SU-DHL-6 (cell line): ENCODE measurements at regions not wholly inside any gene's neighbourhood (a gene's known extent, or its start where the extent isn't known, plus 50 kb on each side); places are given as distances from the start of the nearest gene placed in this dataset.

ENCODE experiments used
- H2AFZ ChIP-seq: fragments of 200-600 bp; sonication (generic); 2 replicates; pipeline ENCODE4 v1.6.1; 2014; ENCODE audit warnings: low read depth, mild to moderate bottlenecking, moderate library complexity, mixed read lengths, antibody characterized with exemption, low read length; ENCODE audit not compliant: severe bottlenecking
- H3F3A ChIP-seq: fragments of 200-600 bp; shearing (Covaris generic); 2 replicates; pipeline ENCODE4 v1.6.0; 2016; ENCODE audit warnings: antibody characterized with exemption, mild to moderate bottlenecking; ENCODE audit not compliant: insufficient read depth
- H3K27ac ChIP-seq: fragments of 200-600 bp; sonication (generic); 2 replicates; pipeline ENCODE4 v1.5.1; 2016; ENCODE audit warnings: low read depth, mild to moderate bottlenecking, low read length, moderate library complexity, mixed read lengths
- H3K27me3 ChIP-seq: fragments of 200-600 bp; sonication (generic), shearing (Covaris generic); 2 replicates; pipeline ENCODE4 v1.6.0; 2014; ENCODE audit warnings: mild to moderate bottlenecking, low read length
- H3K36me3 ChIP-seq: fragments of 200-600 bp; sonication (generic); 2 replicates; pipeline ENCODE4 v1.6.1; 2014; ENCODE audit warnings: mild to moderate bottlenecking, low read length, mixed read lengths
- H3K4me2 ChIP-seq: fragments of 300-600, 200-600 bp; shearing (Covaris generic), sonication (generic); 2 replicates; pipeline ENCODE4 v1.6.0; 2014; ENCODE audit warnings: low read length, low read depth, mild to moderate bottlenecking; ENCODE audit not compliant: poor library complexity, severe bottlenecking
- H3K4me3 ChIP-seq: fragments of 200-600 bp; sonication (generic); 2 replicates; pipeline ENCODE4 v1.5.1; 2014; ENCODE audit warnings: antibody characterized with exemption, low read length, mild to moderate bottlenecking, mixed read lengths; ENCODE audit not compliant: insufficient read depth, poor library complexity, severe bottlenecking
- H3K79me2 ChIP-seq: fragments of 200-600 bp; sonication (generic); 2 replicates; pipeline ENCODE4 v1.6.1; 2014; ENCODE audit warnings: mild to moderate bottlenecking, low read length, moderate library complexity; ENCODE audit not compliant: insufficient read depth
- H3K9ac ChIP-seq: fragments of 200-600 bp; sonication (generic); 2 replicates; pipeline ENCODE4 v1.7.0; 2014; ENCODE audit warnings: mild to moderate bottlenecking, low read length
- H3K9me2 ChIP-seq: fragments of 200-600 bp; sonication (generic); replicated peaks from 2 replicates; pipeline ENCODE4 v1.6.1; 2014; ENCODE audit warnings: low read length; ENCODE audit not compliant: insufficient read depth
- H3K9me3 ChIP-seq: fragments of 200-600 bp; sonication (generic); 2 replicates; pipeline ENCODE4 v1.6.1; 2014; ENCODE audit warnings: low read length, mixed read lengths; ENCODE audit not compliant: insufficient read depth
- H4K20me1 ChIP-seq: fragments of 200-600 bp; sonication (generic); 2 replicates; pipeline ENCODE4 v1.6.1; 2014; ENCODE audit warnings: low read depth, mild to moderate bottlenecking, antibody characterized with exemption, low read length, moderate library complexity, mixed read lengths
- EZH2phosphoT487 ChIP-seq: fragments of 200-600 bp; sonication (generic), shearing (Covaris generic); conservative IDR thresholded peaks from 2 replicates; pipeline ENCODE4 v1.6.1; 2018; ENCODE audit warnings: mild to moderate bottlenecking, antibody characterized with exemption, low read length, moderate library complexity, mixed read lengths
- TF ChIP-seq, protein P1 (sequence below): fragments of 200-600 bp; sonication (generic); IDR thresholded peaks from one replicate; pipeline ENCODE4 v1.5.1; 2017; ENCODE audit warnings: antibody characterized with exemption, mild to moderate bottlenecking, low read length, moderate library complexity; ENCODE audit not compliant: insufficient read depth, poor library complexity, severe bottlenecking

DNA sequence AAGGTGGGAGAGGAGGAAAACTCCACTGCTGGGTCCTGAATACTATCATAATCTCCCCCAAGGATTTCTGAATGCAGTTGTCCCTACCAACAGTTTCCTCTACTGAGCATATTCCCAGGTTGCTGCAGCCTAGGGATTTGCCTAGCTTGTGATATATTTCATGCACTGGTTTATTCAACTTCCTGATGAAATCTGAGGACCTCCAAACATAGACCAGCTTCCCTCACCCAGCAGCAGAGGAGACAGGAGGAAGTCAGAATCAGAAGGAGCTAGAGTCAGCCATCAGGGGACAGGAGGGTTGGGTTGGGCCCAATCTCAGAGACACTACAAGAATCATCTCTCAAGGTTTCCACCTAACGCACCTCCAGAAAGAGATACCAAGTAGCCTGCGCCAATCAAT lies 138.4 kb upstream of the TOP1 start:
- Histone ChIP-seq H3K9ac (no peak overlapping the region), H3K27me3 (no peaks in the 10 kb centered on the region), H3K27ac (no peak overlapping the region), H4K20me1 (no peaks in the 10 kb centered on the region), H3K79me2 (no peaks in the 10 kb centered on the region), H3K9me3 (no peaks in the 10 kb centered on the region), H3K36me3 (no peaks in the 10 kb centered on the region), H3K4me3 (no peak overlapping the region), H3K9me2 (no peaks in the 10 kb centered on the region), H3K4me2 (no peak overlapping the region), H2AFZ (no peak overlapping the region), H3F3A (no peaks in the 10 kb centered on the region)
- TF ChIP-seq EZH2phosphoT487: no peak

DNA sequence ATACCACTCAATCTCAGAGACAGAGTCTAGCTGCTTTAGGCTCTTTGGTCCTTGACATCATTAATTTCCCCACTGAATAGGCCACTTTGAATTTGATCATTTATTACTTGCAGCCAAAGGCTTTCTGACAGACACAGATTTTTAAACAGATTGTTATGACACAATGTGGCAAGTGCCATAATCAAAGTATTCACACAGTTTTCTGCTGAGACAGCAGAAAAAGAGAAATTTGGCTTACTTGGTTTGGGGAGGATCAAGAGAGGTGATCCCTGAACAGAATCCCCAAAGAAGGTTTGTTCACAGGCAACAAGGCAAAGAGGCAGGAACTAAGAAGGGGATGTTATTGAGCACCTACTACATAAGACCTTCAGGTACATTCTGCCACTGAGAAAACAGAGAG lies 138.0 kb upstream of the TOP1 start:
- no peak overlapping the region for H3K9ac ChIP-seq
- no peak overlapping the region for H3K27ac ChIP-seq
- TF ChIP-seq, protein P1, sequence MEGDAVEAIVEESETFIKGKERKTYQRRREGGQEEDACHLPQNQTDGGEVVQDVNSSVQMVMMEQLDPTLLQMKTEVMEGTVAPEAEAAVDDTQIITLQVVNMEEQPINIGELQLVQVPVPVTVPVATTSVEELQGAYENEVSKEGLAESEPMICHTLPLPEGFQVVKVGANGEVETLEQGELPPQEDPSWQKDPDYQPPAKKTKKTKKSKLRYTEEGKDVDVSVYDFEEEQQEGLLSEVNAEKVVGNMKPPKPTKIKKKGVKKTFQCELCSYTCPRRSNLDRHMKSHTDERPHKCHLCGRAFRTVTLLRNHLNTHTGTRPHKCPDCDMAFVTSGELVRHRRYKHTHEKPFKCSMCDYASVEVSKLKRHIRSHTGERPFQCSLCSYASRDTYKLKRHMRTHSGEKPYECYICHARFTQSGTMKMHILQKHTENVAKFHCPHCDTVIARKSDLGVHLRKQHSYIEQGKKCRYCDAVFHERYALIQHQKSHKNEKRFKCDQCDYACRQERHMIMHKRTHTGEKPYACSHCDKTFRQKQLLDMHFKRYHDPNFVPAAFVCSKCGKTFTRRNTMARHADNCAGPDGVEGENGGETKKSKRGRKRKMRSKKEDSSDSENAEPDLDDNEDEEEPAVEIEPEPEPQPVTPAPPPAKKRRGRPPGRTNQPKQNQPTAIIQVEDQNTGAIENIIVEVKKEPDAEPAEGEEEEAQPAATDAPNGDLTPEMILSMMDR: no peak
- no peak for TF ChIP-seq EZH2phosphoT487
- no peaks in the 10 kb centered on the region for H3F3A ChIP-seq
- H3K4me3 ChIP-seq: no peak overlapping the region
- H3K9me2 ChIP-seq: no peaks in the 10 kb centered on the region
- H3K27me3 ChIP-seq: no peaks in the 10 kb centered on the region
- H3K79me2 ChIP-seq: no peaks in the 10 kb centered on the region
- no peak overlapping the region for H3K4me2 ChIP-seq
- H3K9me3 ChIP-seq: no peaks in the 10 kb centered on the region
- no peak overlapping the region for H2AFZ ChIP-seq
- H3K36me3 ChIP-seq: no peaks in the 10 kb centered on the region
- H4K20me1 ChIP-seq: no peaks in the 10 kb centered on the region

DNA sequence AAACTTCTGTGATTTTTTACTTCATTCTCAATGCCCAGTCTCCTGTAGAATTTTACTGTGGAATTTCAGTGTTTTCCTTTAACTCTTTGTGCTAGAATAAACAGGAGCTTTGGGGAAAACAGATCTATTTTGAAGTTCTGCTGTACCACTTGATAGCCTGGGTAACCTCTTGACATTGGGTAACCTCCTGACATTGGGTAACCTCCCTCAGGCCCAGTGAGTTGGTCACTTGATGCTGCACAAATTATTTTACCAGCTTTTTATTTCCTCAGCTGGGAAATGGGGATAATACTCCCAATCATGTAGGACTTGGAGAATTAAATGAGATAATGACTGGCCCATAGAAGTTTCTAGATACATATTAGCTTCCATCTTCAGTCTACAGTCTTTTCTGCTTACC lies 137.3 kb upstream of the TOP1 start:
- no peaks in the 10 kb centered on the region for H4K20me1 ChIP-seq
- H2AFZ ChIP-seq: no peak overlapping the region
- H3K4me2 ChIP-seq: no peak overlapping the region
- H3K27me3 ChIP-seq: no peaks in the 10 kb centered on the region
- H3K9ac ChIP-seq: no peak overlapping the region
- H3K27ac ChIP-seq: no peak overlapping the region
- H3F3A ChIP-seq: no peaks in the 10 kb centered on the region
- no peaks in the 10 kb centered on the region for H3K79me2 ChIP-seq
- TF ChIP-seq, protein P1: no peak
- TF ChIP-seq EZH2phosphoT487: no peak
- H3K4me3 ChIP-seq: no peak overlapping the region
- H3K36me3 ChIP-seq: no peaks in the 10 kb centered on the region
- no peaks in the 10 kb centered on the region for H3K9me3 ChIP-seq
- no peaks in the 10 kb centered on the region for H3K9me2 ChIP-seq

DNA sequence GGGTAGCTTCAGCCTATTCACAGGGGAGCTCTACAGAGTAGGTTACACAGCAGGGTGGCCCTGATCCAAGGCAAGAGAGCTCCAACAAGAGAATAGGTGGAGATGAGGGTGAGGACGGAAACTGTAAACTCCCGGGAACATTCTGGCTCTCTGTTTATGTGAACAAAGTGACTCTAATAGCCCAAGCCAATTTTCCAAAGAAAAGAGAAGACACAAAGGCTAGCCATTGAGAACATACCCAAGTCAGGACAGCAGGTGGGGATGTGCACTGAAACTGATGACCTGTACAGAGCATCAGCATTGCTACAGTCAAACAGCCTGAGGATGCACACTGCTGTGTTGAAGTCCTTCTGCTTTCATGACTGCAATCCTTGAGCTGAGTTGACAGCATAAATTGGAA lies 136.0 kb upstream of the TOP1 start:
- H3K27ac ChIP-seq: no peak overlapping the region

More for the DNA sequence above, 136.0 kb upstream of the TOP1 start:
- Histone ChIP-seq H3K4me3 (no peak overlapping the region), H3K9ac (no peak overlapping the region), H3K36me3 (no peaks in the 10 kb centered on the region), H2AFZ (no peak overlapping the region), H3K4me2 (no peak overlapping the region), H4K20me1 (no peaks in the 10 kb centered on the region), H3K9me3 (no peaks in the 10 kb centered on the region), H3K27me3 (no peaks in the 10 kb centered on the region), H3K79me2 (no peaks in the 10 kb centered on the region), H3F3A (no peaks in the 10 kb centered on the region), H3K9me2 (no peaks in the 10 kb centered on the region)
- TF ChIP-seq EZH2phosphoT487: no peak
- TF ChIP-seq, protein P1: no peak
